SH-SY5Y (cell line): ENCODE measurements at regions not wholly inside any gene's neighbourhood (a gene's known extent, or its start where the extent isn't known, plus 50 kb on each side); places are given as distances from the start of the nearest gene placed in this dataset.

Source experiments
- GATA2 ChIP-seq: IDR thresholded peaks from 2 replicates; pipeline ENCODE4 v1.6.1; 2011; ENCODE audit warnings: mild to moderate bottlenecking, low read depth, low read length
- GATA3 ChIP-seq: IDR thresholded peaks from 2 replicates; pipeline ENCODE4 v1.6.1; 2011; ENCODE audit warnings: low read depth, mild to moderate bottlenecking, low read length, moderate library complexity

DNA sequence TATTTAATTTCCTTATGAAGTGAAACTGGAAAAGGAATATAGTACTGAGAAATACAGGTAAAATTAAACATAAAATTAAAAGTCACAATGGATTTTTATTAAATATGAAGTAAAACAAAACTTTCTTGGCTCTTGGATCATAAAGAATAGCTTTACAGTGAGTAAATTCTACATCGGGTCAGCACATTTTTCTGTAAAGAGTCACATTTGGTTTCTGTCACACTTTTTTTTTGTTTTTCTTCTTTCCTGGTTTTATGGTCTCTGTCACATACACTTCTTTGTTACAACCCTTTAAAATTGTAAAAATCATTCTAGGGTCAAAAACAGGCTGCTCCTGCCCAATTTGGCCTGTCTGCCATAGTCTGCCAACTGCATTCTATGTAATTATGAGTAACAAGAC is 254.4 kb upstream of the POU3F2 start:
- TF ChIP-seq GATA3, result no peak
- no peak for TF ChIP-seq GATA2
